HUES48 (cell line): ENCODE measurements at regions not wholly inside any gene's neighbourhood (a gene's known extent, or its start where the extent isn't known, plus 50 kb on each side); places are given as distances from the start of the nearest gene placed in this dataset.
A peak's percentile ranks its signal among the peaks of the same experiment; 100 is the strongest.

Source experiments
- H3K27ac ChIP-seq: one replicate; pipeline ENCODE4 v1.7.0; 2013; ENCODE audit warnings: low read depth, low read length, inconsistent platforms
- H3K27me3 ChIP-seq: 2 replicates; pipeline ENCODE4 v1.6.1; 2013; ENCODE audit warnings: mild to moderate bottlenecking, low read length; ENCODE audit not compliant: control insufficient read depth, insufficient read depth
- H3K36me3 ChIP-seq: 2 replicates; pipeline ENCODE4 v1.6.1; 2013; ENCODE audit warnings: low read length; ENCODE audit not compliant: control insufficient read depth, insufficient read depth
- H3K4me1 ChIP-seq: 2 replicates; pipeline ENCODE4 v1.6.1; 2013; ENCODE audit warnings: mild to moderate bottlenecking, low read length; ENCODE audit not compliant: control insufficient read depth, insufficient read depth
- H3K4me3 ChIP-seq: 2 replicates; pipeline ENCODE4 v1.5.1; 2013; ENCODE audit warnings: mild to moderate bottlenecking, low read depth, low read length
- H3K9ac ChIP-seq: 2 replicates; pipeline ENCODE4 v1.6.1; 2013; ENCODE audit warnings: mild to moderate bottlenecking, low read depth, low read length, moderate library complexity
- H3K9me3 ChIP-seq: 2 replicates; pipeline ENCODE4 v1.6.1; 2013; ENCODE audit warnings: low read length; ENCODE audit not compliant: control insufficient read depth, insufficient read depth

GRCh38 chrX:45598861-45599260 is 398.2 kb upstream of the DIPK2B start:
- Histone ChIP-seq H3K27ac (no peak overlapping the region), H3K4me1 (peaks cover 33% of the 10 kb centered on the region), H3K9me3 (no peaks in the 10 kb centered on the region)

GRCh38 chrX:45596188-45596808 is 395.6 kb upstream of the DIPK2B start:
- no peak overlapping the region for H3K27ac ChIP-seq

More at GRCh38 chrX:45598861-45599260, 398.2 kb upstream of the DIPK2B start:
- H3K36me3 ChIP-seq: no peaks in the 10 kb centered on the region
- H3K9ac ChIP-seq: no peak overlapping the region
- H3K4me3 ChIP-seq: no peak overlapping the region
- H3K27me3 ChIP-seq: no peaks in the 10 kb centered on the region

GRCh38 chrX:45592101-45592500 is 391.4 kb upstream of the DIPK2B start:
- H3K36me3 ChIP-seq: no peaks in the 10 kb centered on the region
- H3K4me1 ChIP-seq: no peaks in the 10 kb centered on the region

More at GRCh38 chrX:45596188-45596808, 395.6 kb upstream of the DIPK2B start:
- Histone ChIP-seq H3K4me1 (peaks cover 11% of the 10 kb centered on the region), H3K36me3 (no peaks in the 10 kb centered on the region), H3K9ac (no peak overlapping the region), H3K27me3 (no peaks in the 10 kb centered on the region), H3K4me3 (no peak overlapping the region), H3K9me3 (no peaks in the 10 kb centered on the region)

GRCh38 chrX:45591650-45592049 is 391.0 kb upstream of the DIPK2B start:
- Histone ChIP-seq H3K27me3 (no peaks in the 10 kb centered on the region), H3K9me3 (no peaks in the 10 kb centered on the region), H3K4me1 (no peaks in the 10 kb centered on the region), H3K36me3 (no peaks in the 10 kb centered on the region), H3K27ac (no peak overlapping the region), H3K9ac (no peak overlapping the region), H3K4me3 (no peak overlapping the region)

More at GRCh38 chrX:45592101-45592500, 391.4 kb upstream of the DIPK2B start:
- no peak overlapping the region for H3K27ac ChIP-seq
- H3K4me3 ChIP-seq: no peak overlapping the region
- no peaks in the 10 kb centered on the region for H3K9me3 ChIP-seq
- no peak overlapping the region for H3K9ac ChIP-seq
- no peaks in the 10 kb centered on the region for H3K27me3 ChIP-seq

GRCh38 chrX:45584717-45585116 is 384.0 kb upstream of the DIPK2B start:
- Histone ChIP-seq H3K36me3 (no peaks in the 10 kb centered on the region), H3K27ac (no peak overlapping the region)

GRCh38 chrX:45577361-45577760 is 376.7 kb upstream of the DIPK2B start:
- Histone ChIP-seq H3K27ac (no peak overlapping the region), H3K27me3 (no peaks in the 10 kb centered on the region), H3K36me3 (no peaks in the 10 kb centered on the region)

More at GRCh38 chrX:45584717-45585116, 384.0 kb upstream of the DIPK2B start:
- no peaks in the 10 kb centered on the region for H3K4me1 ChIP-seq
- H3K9me3 ChIP-seq: no peaks in the 10 kb centered on the region
- H3K9ac ChIP-seq: no peak overlapping the region
- no peak overlapping the region for H3K4me3 ChIP-seq
- no peaks in the 10 kb centered on the region for H3K27me3 ChIP-seq

GRCh38 chrX:45571453-45571852 is 370.8 kb upstream of the DIPK2B start:
- no peaks in the 10 kb centered on the region for H3K27me3 ChIP-seq
- peak overlapping the region; percentile 1 for H3K27ac ChIP-seq
- no peak overlapping the region for H3K9ac ChIP-seq
- H3K36me3 ChIP-seq: no peaks in the 10 kb centered on the region
- no peak overlapping the region for H3K4me3 ChIP-seq
- H3K9me3 ChIP-seq: no peaks in the 10 kb centered on the region
- peaks cover 21% of the 10 kb centered on the region for H3K4me1 ChIP-seq

More at GRCh38 chrX:45577361-45577760, 376.7 kb upstream of the DIPK2B start:
- Histone ChIP-seq H3K9me3 (no peaks in the 10 kb centered on the region), H3K4me3 (no peak overlapping the region), H3K4me1 (peaks cover 5% of the 10 kb centered on the region), H3K9ac (no peak overlapping the region)

- 0 out of 2 replicates have a peak, but pooled peaks cover 2% of the 10 kb centered on the region for H3K9me3 ChIP-seq
- H3K27ac ChIP-seq: no peak overlapping the region
- no peaks in the 10 kb centered on the region for H3K27me3 ChIP-seq
- H3K4me1 ChIP-seq: peaks cover 7% of the 10 kb centered on the region
- H3K36me3 ChIP-seq: no peaks in the 10 kb centered on the region
- no peak overlapping the region for H3K4me3 ChIP-seq
- H3K9ac ChIP-seq: no peak overlapping the region
Measured at GRCh38 chrX:45566456-45566855, 365.8 kb upstream of the DIPK2B start.

- Histone ChIP-seq H3K9ac (no peak overlapping the region), H3K4me3 (no peak overlapping the region), H3K9me3 (no peaks in the 10 kb centered on the region), H3K27ac (no peak overlapping the region), H3K4me1 (no peaks in the 10 kb centered on the region), H3K27me3 (no peaks in the 10 kb centered on the region), H3K36me3 (no peaks in the 10 kb centered on the region)
Measured at GRCh38 chrX:45557387-45557786, 356.7 kb upstream of the DIPK2B start.

- no peaks in the 10 kb centered on the region for H3K9me3 ChIP-seq
- no peaks in the 10 kb centered on the region for H3K4me1 ChIP-seq
- no peak overlapping the region for H3K27ac ChIP-seq
- no peak overlapping the region for H3K9ac ChIP-seq
- no peaks in the 10 kb centered on the region for H3K36me3 ChIP-seq
- H3K4me3 ChIP-seq: no peak overlapping the region
- H3K27me3 ChIP-seq: no peaks in the 10 kb centered on the region
Measured at GRCh38 chrX:45554736-45555135, 354.1 kb upstream of the DIPK2B start.

GRCh38 chrX:45553417-45553816 is 352.7 kb upstream of the DIPK2B start:
- no peaks in the 10 kb centered on the region for H3K27me3 ChIP-seq
- no peak overlapping the region for H3K9ac ChIP-seq
- no peaks in the 10 kb centered on the region for H3K4me1 ChIP-seq
- H3K36me3 ChIP-seq: no peaks in the 10 kb centered on the region
- H3K9me3 ChIP-seq: no peaks in the 10 kb centered on the region; the same call in 1 of the 2 replicates
- no peak overlapping the region for H3K4me3 ChIP-seq
- H3K27ac ChIP-seq: no peak overlapping the region
